Astrocyte of the cerebellum (primary cell): ENCODE measurements at regions not wholly inside any gene's neighbourhood (a gene's known extent, or its start where the extent isn't known, plus 50 kb on each side); places are given as distances from the start of the nearest gene placed in this dataset.

Experiments used
- DNase-seq: peaks from one replicate; pipeline ENCODE4 v3.0.0-alpha.2; 2011; ENCODE audit warnings: low read depth
- H3K4me3 ChIP-seq: 2 replicates; pipeline ENCODE4 v1.5.1; 2011; ENCODE audit warnings: mild to moderate bottlenecking, low read depth, low read length, moderate library complexity
- in situ Hi-C: cut with HindIII; loops from 2 replicates; pipeline ENCODE4 v1.10.0; 2017; ENCODE audit warnings: low sequenced_read_pairs
- TF ChIP-seq, protein P1 (sequence below): IDR thresholded peaks from 2 replicates; pipeline ENCODE4 v1.5.1; 2012; ENCODE audit warnings: low read length, low read depth, moderate library complexity, mild to moderate bottlenecking; ENCODE audit errors: missing control alignments

DNA sequence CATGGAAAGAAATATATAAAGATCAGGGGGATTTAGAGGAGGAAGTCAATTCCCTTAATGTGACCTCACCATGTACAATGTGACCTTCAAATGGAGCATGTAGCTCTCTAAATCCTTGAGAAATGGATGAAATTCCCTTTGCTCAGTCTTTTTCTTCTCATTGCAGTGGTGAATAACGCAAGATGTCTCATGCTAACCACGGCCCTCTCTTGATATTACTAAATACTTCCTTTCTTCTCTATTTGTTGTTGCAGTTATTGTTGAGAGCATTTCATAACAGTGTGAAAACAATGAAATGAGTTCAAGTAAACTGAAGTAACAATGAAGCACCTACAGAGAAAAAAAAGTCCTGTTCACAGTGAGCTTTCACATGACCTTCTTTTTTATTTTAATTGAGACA lies 55.6 kb downstream of the ZNF281 start:
- in situ Hi-C loops, result no loop called here
- no peak overlapping the region for H3K4me3 ChIP-seq
- TF ChIP-seq, protein P1, sequence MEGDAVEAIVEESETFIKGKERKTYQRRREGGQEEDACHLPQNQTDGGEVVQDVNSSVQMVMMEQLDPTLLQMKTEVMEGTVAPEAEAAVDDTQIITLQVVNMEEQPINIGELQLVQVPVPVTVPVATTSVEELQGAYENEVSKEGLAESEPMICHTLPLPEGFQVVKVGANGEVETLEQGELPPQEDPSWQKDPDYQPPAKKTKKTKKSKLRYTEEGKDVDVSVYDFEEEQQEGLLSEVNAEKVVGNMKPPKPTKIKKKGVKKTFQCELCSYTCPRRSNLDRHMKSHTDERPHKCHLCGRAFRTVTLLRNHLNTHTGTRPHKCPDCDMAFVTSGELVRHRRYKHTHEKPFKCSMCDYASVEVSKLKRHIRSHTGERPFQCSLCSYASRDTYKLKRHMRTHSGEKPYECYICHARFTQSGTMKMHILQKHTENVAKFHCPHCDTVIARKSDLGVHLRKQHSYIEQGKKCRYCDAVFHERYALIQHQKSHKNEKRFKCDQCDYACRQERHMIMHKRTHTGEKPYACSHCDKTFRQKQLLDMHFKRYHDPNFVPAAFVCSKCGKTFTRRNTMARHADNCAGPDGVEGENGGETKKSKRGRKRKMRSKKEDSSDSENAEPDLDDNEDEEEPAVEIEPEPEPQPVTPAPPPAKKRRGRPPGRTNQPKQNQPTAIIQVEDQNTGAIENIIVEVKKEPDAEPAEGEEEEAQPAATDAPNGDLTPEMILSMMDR, result no peak
- DNase-seq, result no peak

DNA sequence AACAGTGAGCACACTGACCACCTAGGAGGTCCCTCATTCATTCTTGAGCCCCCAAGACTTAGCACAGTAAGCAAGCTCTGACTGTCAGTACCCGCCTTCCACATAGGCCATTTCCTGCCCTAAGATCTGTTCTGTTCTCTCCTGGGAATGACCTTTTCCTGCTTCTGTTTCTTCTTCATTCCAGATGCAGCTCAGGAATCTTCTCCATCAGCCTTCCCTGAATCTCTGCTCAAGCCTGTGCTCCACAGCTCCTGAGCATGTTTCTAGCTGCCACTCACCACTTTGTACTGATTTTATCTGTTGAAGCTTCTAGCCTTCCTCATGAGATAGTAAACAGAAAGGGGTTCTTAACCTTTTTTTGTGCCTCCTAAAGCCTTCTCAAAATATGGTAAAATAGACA lies 56.6 kb downstream of the ZNF281 start:
- TF ChIP-seq, protein P1, result no peak
- no peak overlapping the region for H3K4me3 ChIP-seq
- no peak for DNase-seq
- in situ Hi-C loops, result no loop called here

DNA sequence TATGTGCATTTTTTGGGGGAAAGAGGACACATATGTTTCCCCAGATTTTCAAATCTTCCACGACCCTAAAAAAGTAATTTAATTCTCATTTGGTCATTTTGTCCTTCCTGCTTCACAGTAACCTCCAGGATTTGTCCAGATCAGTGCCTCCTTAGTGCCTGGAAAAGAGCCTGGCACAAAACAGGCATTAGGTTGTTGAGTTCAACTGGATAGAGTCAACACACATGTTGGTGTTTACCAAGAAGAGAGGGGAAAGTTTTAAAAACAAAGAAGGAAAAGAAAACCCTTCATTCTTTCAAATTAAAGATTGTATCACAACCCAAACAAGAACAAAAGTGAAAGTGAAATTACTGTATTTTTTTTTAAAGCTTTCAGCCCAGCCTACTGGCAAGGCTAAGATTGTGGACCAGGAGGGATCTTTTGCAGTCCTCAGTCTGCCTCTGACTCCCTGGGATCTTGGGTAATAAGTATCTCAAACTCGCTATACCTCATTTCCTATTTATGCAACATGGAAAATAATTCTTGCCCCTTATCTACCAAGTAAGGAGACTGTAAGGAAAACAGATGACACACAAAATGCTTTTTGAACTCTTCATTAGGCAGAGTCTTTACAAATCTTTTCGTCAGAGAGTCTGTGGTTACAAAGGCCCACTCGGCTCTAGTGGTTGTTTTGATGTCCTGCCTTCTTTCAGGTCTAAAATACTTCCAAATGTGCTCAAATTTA lies 57.8 kb downstream of the ZNF281 start:
- peak overlapping the region; percentile 13 for H3K4me3 ChIP-seq
- TF ChIP-seq, protein P1, result peak; percentile 19
- DNase-seq, result peak; percentile 93
- in situ Hi-C loops, result no loop called here

DNA sequence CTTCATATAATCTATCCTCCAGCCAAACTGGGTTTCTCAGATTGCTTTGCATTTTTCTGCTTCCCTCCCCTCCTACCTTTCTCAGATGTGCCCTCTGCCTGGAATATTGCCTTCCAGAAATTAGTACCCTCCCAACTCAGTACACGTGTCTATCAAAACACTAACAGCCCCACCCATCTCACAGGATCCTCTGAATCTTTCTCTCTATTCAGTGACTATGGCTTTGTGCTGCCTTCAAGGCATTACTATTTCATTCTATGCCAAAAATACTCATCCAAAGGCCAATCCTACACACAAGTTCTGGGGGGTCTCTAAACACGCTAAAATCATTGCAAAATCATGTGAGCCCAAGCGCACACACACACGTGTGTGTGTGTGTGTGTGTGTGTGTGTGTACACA lies 58.4 kb downstream of the ZNF281 start:
- in situ Hi-C loops, result no loop called here
- no peak for DNase-seq
- H3K4me3 ChIP-seq, result no peak overlapping the region
- TF ChIP-seq, protein P1, result no peak

DNA sequence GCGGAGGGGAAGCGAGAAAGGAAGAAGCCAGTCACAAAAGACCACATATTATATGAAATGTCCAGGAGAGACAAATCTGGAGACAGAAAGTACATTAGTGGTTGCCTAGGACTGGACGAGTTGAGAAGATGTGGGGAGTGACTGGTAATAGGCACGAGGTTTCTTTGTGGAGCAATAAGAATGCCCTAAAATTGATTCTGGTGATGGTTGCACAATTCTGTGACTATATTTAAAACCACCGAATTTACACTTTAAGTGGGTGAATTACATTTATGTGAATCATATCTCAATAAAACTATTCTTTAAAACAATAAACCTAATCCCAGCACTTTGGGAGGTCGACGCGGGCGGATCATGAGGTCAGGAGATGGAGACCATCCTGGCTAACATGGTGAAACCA lies 63.1 kb downstream of the ZNF281 start:
- in situ Hi-C loops, result no loop called here
- no peak overlapping the region for H3K4me3 ChIP-seq
- TF ChIP-seq, protein P1, result no peak
- no peak for DNase-seq

DNA sequence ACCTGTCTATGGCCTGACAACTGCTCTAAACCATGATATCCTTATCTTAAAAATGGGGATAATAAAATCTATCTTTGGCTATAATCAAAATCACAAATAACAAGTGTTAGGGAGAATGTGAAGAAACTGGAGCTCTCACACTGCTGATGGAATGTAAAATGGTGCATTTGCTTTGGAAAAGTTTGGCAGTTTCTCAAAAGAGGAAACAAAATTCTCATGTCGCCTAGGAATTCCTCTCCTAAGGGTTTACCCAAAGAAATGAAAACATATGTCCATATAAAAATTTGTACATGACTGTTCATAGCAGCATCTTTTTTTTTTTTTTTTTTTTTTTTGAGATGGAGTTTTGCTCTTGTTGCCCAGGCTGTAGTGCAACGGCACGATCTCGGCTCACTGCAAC lies 64.3 kb downstream of the ZNF281 start:
- in situ Hi-C loops, result no loop called here

More for the DNA sequence above, 64.3 kb downstream of the ZNF281 start:
- no peak for DNase-seq
- no peak overlapping the region for H3K4me3 ChIP-seq
- TF ChIP-seq, protein P1, result no peak
